Upper lobe of left lung (tissue), 6 donors: ENCODE measurements at regions not wholly inside any gene's neighbourhood (a gene's known extent, or its start where the extent isn't known, plus 50 kb on each side); places are given as distances from the start of the nearest gene placed in this dataset.
"Not testable (repeated sequence)": the region's sequence is repeated elsewhere in the genome, so short reads cannot be mapped to it uniquely, and the experiment has no call there.

Experiments
- ATAC-seq, 2 donors: fragments of 200-7000 bp; cut with Tn5 transposase; one replicate each; pipeline ENCODE4 v1.9.1; 2022; ENCODE audit warnings: mild to moderate bottlenecking in 2 of 2, moderate library complexity in 2 of 2; ENCODE audit not compliant: low FRiP score in 2 of 2
- DNase-seq, 2 donors: peaks; one replicate each; pipeline ENCODE4 v3.0.0-alpha.2; 2019 to 2020
- H3K27ac ChIP-seq, 4 donors: fragments of 200-600 bp; sonication (generic); one replicate each; pipeline ENCODE4 v1.5.1; 2016 to 2019
- H3K27me3 ChIP-seq, 4 donors: fragments of 200-600 bp; sonication (generic); one replicate each; pipeline ENCODE4 v1.5.1; 2017 to 2019
- H3K36me3 ChIP-seq, 4 donors: fragments of 200-600 bp; sonication (generic); one replicate each; pipeline ENCODE4 v1.5.1; 2016 to 2019
- H3K4me1 ChIP-seq, 4 donors: fragments of 200-600 bp; sonication (generic); one replicate each; pipeline ENCODE4 v1.5.1; 2018 to 2019
- H3K4me3 ChIP-seq, 4 donors: fragments of 200-600 bp; sonication (generic); one replicate each; pipeline ENCODE4 v1.5.1; 2017 to 2019; ENCODE audit warnings: mild to moderate bottlenecking in 2 of 4, moderate library complexity in 1 of 4
- H3K9me3 ChIP-seq, 4 donors: fragments of 200-600 bp; sonication (generic); one replicate each; pipeline ENCODE4 v1.5.1; 2018 to 2019
- EP300 ChIP-seq, 4 donors: sonication (generic); formaldehyde crosslinking; IDR thresholded peaks; one replicate each; pipeline ENCODE4 v1.5.1; 2017; ENCODE audit warnings: antibody characterized with exemption in 4 of 4, control low read depth in 2 of 4
- POLR2A ChIP-seq, 4 donors: fragments of 450-650 bp; IDR thresholded peaks; one replicate each; pipeline ENCODE4 v1.5.1; 2016 to 2017; ENCODE audit warnings: antibody characterized with exemption in 4 of 4, mild to moderate bottlenecking in 2 of 4
- POLR2AphosphoS5 ChIP-seq, 2 donors: sonication (generic); formaldehyde crosslinking; IDR thresholded peaks; one replicate each; pipeline ENCODE4 v1.5.1; 2017; ENCODE audit warnings: antibody characterized with exemption in 2 of 2
- WGBS, 2 donors: methylation state at CpG; one replicate each; pipeline ENCODE4 v1.1.5; 2017 to 2018; 5-methylcytosine and 5-hydroxymethylcytosine counted together
- TF ChIP-seq, protein P1 (sequence below), 6 experiments: fragments of 450-650 bp in 4 of 6; fragments of 200-600 bp in 2 of 6; sonication (generic) in 2 of 6; IDR thresholded peaks; one replicate each; pipeline ENCODE4 v1.5.1; 2016 to 2019; ENCODE audit warnings: antibody characterized with exemption in 6 of 6
- donor health status: DM: no; HTN: no; CAD: no; lungs with moderate emphysema.
- donor health status: DM: no; HTN: yes; CAD: no; lungs with severe emphysema.

DNA sequence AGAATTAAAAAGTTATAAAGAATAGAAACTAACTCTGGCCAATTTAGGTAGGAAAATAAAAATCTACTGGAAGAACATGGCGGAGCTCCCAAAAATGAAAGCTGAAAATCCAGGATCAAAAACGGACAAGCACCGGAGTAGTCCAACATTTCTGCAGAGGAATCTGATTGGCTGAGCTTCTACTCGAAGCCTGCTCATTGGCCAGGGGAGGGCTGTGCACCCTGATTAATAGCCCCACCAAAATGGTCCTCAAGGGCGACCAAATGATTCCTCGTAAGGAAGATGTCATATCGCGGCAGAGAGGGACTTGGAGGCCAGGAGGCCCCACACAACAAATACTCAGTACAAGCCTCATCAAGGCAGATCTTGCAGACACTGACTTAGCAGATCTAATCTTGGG lies 900.7 kb downstream of the UQCRFS1 start:
- DNase-seq = no peak
- no peaks in the 10 kb centered on the region for H3K36me3 ChIP-seq
- H3K4me3 ChIP-seq = no peak overlapping the region
- ATAC-seq = no peak
- H3K27me3 ChIP-seq = no peaks in the 10 kb centered on the region
- no peak overlapping the region for H3K27ac ChIP-seq
- 73 to 91% methylated on average over 8 of the region's 8 CpGs for WGBS, 2 donors
- H3K9me3 ChIP-seq = no peaks in the 10 kb centered on the region
- no peaks in the 10 kb centered on the region for H3K4me1 ChIP-seq
- TF ChIP-seq, protein P1, sequence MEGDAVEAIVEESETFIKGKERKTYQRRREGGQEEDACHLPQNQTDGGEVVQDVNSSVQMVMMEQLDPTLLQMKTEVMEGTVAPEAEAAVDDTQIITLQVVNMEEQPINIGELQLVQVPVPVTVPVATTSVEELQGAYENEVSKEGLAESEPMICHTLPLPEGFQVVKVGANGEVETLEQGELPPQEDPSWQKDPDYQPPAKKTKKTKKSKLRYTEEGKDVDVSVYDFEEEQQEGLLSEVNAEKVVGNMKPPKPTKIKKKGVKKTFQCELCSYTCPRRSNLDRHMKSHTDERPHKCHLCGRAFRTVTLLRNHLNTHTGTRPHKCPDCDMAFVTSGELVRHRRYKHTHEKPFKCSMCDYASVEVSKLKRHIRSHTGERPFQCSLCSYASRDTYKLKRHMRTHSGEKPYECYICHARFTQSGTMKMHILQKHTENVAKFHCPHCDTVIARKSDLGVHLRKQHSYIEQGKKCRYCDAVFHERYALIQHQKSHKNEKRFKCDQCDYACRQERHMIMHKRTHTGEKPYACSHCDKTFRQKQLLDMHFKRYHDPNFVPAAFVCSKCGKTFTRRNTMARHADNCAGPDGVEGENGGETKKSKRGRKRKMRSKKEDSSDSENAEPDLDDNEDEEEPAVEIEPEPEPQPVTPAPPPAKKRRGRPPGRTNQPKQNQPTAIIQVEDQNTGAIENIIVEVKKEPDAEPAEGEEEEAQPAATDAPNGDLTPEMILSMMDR (IDR thresholded peaks at IDR 0.05) = no peak
- TF ChIP-seq EP300 (IDR thresholded peaks at IDR 0.05) = no peak
- no peak for TF ChIP-seq POLR2AphosphoS5 (IDR thresholded peaks at IDR 0.05)
- no peak for TF ChIP-seq POLR2A (IDR thresholded peaks at IDR 0.05)

DNA sequence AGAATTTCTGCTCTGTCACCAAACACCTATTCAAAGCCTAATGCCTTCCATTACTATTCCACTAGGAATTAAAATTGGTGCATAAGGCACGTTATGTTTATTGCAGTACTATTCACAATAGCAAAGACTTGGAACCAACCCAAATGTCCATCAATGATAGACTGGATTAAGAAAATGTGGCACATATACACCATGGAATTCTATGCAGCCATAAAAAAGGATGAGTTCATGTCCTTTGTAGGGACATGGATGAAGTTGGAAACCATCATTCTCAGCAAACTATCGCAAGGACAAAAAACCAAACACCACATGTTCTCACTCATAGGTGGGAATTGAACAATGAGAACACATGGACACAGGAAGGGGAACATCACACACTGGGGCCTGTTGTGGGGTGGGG lies 902.1 kb downstream of the UQCRFS1 start:
- not testable (repeated sequence) for DNase-seq, H3K4me3 ChIP-seq, H3K36me3 ChIP-seq, H3K4me1 ChIP-seq, H3K9me3 ChIP-seq, H3K27ac ChIP-seq, ATAC-seq, H3K27me3 ChIP-seq
- WGBS, 2 donors = 56 to 85% methylated on average over 2 of the region's 2 CpGs

DNA sequence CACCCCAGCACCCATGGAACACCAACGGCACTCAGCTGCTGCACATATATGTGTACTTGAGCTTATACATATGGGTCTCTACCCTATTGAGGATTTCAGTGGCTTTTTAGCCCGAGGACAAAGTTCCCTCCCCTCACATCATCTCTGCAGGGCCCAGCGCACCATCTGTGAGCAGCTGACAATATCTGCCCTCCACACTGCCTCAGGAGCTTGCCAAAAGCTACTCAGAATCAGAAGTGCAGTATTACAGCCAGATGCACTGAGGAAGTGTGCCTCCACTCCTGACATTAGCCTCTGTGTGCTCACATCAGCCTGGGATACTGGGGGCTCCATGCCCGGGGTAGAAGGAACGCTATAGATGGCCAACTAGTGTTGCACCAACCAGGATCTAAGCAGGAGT lies 903.9 kb downstream of the UQCRFS1 start:
- no peak for DNase-seq
- TF ChIP-seq EP300 (IDR thresholded peaks at IDR 0.05) = no peak
- H3K36me3 ChIP-seq = no peaks in the 10 kb centered on the region
- 64 to 67% methylated on average over 5 of the region's 5 CpGs for WGBS, 2 donors
- no peak overlapping the region for H3K4me3 ChIP-seq
- no peaks in the 10 kb centered on the region for H3K4me1 ChIP-seq
- H3K9me3 ChIP-seq = no peaks in the 10 kb centered on the region
- no peak overlapping the region for H3K27ac ChIP-seq
- ATAC-seq = no peak
- no peaks in the 10 kb centered on the region for H3K27me3 ChIP-seq

DNA sequence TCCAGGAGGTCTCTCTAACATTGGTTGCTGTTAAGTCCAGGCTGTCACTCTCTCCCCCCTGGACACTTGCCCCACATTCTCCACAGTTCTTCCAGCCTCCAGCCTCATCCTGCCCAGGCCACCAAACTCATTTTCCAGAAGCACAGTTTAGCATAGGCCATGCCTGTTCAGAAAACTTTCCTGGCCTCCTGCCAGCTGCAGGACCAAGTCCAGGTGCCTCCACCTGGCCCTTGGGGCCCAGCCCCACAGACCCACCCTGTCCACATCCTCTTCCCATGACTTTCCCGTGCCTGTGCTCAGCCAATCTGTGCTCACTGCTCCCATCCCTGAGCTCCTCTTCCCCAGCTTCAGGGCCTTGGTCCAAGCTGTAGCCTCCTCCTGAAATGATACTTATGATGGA lies 905.0 kb downstream of the UQCRFS1 start:
- WGBS, 2 donors = 60 to 67% methylated on average over 1 of the region's 1 CpG
- H3K27ac ChIP-seq = no peak overlapping the region
- TF ChIP-seq POLR2AphosphoS5 (IDR thresholded peaks at IDR 0.05) (no peak), EP300 (IDR thresholded peaks at IDR 0.05) (no peak), POLR2A (IDR thresholded peaks at IDR 0.05) (no peak)
- TF ChIP-seq, protein P1 (IDR thresholded peaks at IDR 0.05) = no peak
- no peaks in the 10 kb centered on the region for H3K4me1 ChIP-seq
- ATAC-seq = no peak
- DNase-seq = no peak
- no peaks in the 10 kb centered on the region for H3K27me3 ChIP-seq
- no peaks in the 10 kb centered on the region for H3K36me3 ChIP-seq
- no peak overlapping the region for H3K4me3 ChIP-seq
- no peaks in the 10 kb centered on the region for H3K9me3 ChIP-seq

DNA sequence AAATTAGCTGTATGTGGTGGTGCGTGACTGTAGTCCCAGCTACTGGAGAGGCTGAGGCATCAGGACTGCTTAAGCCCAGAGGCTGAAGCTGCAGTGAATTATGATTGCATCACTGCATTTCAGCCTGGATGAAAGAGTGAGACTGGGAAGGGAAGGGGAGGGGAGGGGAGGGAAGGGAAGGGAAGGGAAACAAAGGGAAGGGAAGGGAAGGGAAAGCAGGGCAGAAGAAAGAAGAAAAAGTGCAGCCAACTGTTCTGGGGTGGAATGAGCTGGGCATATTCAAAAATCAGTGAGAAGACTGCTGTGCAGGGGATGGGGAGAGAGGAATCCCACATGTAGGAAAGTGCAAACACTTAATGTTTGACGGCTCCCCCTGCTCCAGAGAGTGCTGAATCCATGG lies 905.5 kb downstream of the UQCRFS1 start:
- ATAC-seq = no peak
- no peak overlapping the region for H3K4me3 ChIP-seq
- 49 to 75% methylated on average over 2 of the region's 2 CpGs for WGBS, 2 donors
- H3K27ac ChIP-seq = no peak overlapping the region
- H3K4me1 ChIP-seq = no peaks in the 10 kb centered on the region
- TF ChIP-seq, protein P1 (IDR thresholded peaks at IDR 0.05) = no peak
- TF ChIP-seq EP300 (IDR thresholded peaks at IDR 0.05) = no peak
- no peak for TF ChIP-seq POLR2A (IDR thresholded peaks at IDR 0.05)
- no peak for TF ChIP-seq POLR2AphosphoS5 (IDR thresholded peaks at IDR 0.05)
- no peaks in the 10 kb centered on the region for H3K36me3 ChIP-seq
- H3K27me3 ChIP-seq = no peaks in the 10 kb centered on the region
- no peak for DNase-seq
- H3K9me3 ChIP-seq = no peaks in the 10 kb centered on the region

DNA sequence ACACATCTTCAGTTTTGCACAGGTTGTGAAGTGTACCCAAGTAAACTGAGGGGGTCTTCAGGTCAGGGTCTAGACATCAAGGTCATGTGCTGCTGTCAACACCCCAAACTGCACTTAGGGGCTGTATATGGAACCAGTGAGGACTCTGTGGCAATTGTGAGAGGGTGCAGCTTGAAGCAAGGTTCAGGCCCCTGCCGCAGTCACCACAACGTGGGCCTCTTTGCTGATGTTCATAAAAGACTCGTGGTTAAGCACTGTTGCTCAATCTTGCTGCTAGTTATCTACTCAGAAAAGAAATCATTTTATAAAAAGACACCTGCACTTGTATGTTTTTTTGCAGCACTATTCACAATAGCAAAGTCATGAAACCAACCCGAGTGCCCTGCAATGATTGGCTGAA lies 907.4 kb downstream of the UQCRFS1 start:
- H3K4me1 ChIP-seq = no peaks in the 10 kb centered on the region
- H3K9me3 ChIP-seq = no peaks in the 10 kb centered on the region
- no peak overlapping the region for H3K4me3 ChIP-seq
- no peaks in the 10 kb centered on the region for H3K27me3 ChIP-seq
- H3K27ac ChIP-seq = no peak overlapping the region
- DNase-seq = no peak
- no peak for ATAC-seq
- TF ChIP-seq EP300 (IDR thresholded peaks at IDR 0.05) = no peak
- no peak for TF ChIP-seq POLR2AphosphoS5 (IDR thresholded peaks at IDR 0.05)
- TF ChIP-seq, protein P1 (IDR thresholded peaks at IDR 0.05) = no peak
- no peak for TF ChIP-seq POLR2A (IDR thresholded peaks at IDR 0.05)
- 70 to 80% methylated on average over 4 of the region's 4 CpGs for WGBS, 2 donors
- no peaks in the 10 kb centered on the region for H3K36me3 ChIP-seq
